HG03457 (cell line): ENCODE measurements at regions not wholly inside any gene's neighbourhood (a gene's known extent, or its start where the extent isn't known, plus 50 kb on each side); places are given as distances from the start of the nearest gene placed in this dataset.
"Not testable (repeated sequence)": the region's sequence is repeated elsewhere in the genome, so short reads cannot be mapped to it uniquely, and the experiment has no call there.

ENCODE experiments used
- ATAC-seq: cut with Tn5 transposase; IDR thresholded peaks from one replicate; pipeline ENCODE4 v1.9.1; 2021; ENCODE audit warnings: moderate number of reproducible peaks; ENCODE audit not compliant: unreplicated experiment

DNA sequence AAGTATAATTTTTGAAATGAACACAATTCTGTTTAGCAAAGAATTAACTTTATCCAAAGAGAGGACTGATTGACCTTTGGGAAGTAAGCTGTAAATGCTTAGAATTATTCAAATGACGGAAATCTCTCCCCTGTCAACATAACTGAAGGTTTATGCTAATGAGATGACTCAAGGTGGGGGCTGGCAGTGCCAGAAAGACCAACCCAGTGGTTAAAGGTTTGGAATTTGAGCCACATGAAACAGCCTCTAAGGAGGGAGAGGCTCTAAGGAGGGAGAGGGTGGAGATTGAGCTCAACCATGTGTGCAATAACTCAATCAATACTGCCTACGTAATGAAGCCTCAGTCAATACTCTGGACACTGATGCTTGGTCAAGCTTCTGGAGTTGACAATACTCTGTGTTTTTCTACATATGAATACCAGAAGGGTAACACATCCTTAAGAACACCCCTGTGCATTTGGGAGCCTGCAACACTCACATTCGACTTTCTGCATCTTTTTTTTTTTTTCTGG, 123.4 kb upstream of the TENT5A start:
- no peak for ATAC-seq

DNA sequence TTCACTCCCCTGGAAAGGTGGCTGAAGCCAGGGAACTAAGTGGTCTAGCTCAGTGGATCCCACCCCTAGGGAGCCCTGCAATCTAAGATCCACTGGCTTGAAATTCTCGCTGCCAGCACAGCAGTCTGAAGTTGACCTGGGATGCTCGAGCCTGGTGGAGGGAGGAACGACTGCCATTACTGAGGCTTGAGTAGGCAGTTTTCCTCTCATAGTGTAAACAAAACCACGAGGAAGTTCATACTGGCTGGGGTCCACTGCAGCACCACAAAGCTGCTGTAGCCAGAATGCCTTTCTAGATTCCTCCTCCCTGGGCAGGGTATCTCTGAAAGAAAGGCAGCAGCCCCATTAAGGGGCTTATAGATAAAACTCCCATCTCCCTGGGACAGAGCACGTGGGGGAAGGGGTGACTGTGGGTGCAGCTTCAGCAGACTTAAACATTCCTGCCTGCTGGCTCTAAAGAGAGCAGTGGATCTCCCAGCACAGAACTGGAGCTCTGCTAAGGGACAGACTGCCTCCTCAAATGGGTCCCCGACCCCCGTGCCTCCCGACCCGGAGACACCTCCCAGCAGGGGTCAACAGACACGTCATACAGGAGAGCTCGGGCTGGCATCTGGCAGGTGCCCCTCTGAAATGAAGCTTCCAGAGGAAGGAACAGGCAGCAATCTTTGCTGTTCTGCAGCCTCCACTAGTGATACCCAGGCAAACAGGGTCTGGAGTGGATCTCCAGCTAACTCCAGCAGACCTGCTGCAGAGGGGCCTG, 117.4 kb upstream of the TENT5A start:
- not testable (repeated sequence) for ATAC-seq

DNA sequence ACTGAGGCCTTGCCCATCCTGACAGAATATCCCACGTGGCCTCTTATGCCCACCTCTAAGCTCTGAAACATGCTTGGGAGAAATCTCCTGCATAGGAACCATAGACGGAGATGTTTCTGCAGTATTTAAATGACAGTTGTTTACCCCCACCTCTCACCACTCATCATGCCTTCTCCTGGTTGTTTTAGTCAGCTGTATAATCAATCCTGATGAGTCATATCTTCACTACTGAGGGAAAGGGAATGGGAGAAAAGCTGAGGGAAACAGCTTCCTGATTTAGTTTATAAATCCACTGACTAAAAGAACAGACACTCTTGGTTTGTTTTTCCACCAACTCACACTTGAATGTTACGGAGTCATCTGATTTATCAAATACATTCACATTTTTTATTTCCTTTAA, 113.2 kb upstream of the TENT5A start:
- no peak for ATAC-seq

DNA sequence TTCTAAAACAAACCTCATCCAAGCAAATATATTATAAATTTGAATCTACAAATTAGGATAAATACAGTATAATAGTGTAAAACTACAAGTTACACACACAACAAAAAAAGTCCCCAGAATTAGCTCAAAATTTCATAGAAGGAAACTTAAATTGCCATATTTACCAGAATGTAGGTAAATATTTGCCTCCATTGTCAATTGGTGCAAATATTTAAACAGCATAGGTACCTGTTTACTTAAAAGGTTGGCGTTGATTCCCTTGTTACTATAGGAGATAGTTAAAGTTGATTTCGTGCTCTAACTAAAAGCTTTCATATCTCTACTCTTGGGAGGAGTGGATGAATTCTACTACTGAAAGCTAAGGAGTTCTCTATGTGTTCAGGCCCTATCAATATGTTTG, 111.6 kb upstream of the TENT5A start:
- ATAC-seq: no peak

DNA sequence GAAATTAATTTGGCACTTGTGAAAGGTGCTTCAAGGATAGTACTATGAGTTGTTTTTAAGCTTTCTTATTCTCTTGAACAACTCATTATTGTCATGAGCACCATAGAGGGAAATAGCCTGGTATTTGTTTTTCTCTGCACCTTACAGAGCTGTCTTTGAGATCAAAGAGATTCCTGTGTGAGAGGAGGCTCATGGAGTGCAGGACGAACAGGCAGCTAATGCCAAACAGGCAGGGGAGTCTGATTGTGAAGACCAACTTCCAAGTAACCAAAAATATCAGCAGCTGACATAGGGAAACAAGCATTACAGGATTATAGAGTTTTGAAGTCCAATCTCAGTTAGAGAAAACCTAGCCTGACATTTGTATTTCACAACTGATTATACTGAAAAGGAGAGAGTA, 110.6 kb upstream of the TENT5A start:
- no peak for ATAC-seq

DNA sequence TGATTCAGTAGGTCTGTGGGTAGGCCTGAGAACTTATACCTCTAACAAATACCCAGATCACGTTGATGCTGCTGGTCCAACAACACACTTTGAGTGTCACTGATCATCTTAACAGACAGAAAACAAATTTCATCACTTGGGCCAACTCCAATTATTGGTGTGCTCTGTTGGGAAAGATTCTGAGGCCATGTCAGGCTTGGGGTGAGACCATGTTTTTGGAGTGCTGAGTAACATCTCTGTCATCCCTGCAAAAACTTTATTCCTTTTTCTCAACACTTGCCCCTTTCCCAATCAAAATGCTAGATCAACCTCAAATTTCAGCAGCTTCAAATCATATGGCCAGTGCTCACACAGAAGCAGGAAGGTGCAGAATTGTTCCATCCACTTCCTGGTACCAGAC, 108.8 kb upstream of the TENT5A start:
- ATAC-seq: no peak

DNA sequence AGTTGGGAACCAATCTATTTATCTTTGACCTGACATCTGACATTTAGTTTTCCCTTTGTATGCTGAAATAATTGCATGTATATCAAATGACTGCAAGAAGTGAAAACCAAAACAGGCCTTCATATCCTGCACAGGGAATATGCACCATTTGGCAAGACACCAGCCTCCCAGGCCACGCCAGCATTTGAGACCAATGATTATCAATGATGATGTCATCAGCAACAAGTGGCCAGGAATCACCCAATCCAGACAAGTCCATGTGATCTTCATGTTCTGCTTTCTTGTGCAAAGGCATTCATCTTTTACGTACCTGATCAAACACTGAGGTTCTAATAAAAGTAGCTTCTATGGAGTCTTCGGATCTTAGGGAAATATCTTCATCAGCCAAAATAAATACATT, 107.4 kb upstream of the TENT5A start:
- ATAC-seq: no peak

DNA sequence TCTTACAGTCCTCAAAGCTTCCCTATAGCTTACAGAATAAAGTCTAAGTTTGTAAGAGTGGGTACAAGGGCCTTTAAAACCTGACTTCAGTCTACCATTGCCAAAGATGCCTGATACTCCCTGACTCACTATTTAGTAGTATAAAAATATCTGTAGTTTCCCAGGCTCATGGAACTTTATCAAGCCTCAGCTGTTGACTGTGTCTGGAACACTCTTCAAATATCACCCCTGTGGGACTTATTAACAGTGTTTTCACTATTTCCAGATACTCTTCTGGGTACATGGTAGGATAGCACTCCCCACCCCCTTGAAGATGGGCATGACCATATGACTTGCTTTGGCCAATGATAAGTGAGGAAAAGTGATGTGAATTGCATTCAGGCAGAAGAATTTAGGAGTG, 105.3 kb upstream of the TENT5A start:
- no peak for ATAC-seq

DNA sequence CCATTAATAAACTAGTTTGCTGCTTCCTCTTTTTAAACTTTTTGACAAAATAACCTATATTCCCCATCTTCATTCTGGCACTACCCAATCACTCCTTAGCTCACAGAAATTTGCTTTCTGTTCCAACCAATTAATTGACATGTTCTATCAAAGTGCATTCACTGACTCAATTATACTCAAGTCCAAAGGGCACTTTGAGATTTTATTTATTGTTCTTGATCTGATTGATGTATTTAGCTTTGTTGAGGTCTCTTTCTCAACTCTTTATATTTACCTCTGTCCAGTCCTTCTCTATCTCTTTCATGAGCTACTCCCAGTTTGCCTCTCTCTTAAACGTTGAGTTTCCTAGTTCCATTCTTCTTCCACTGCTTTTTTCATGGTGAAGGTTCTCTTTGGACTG, 104.4 kb upstream of the TENT5A start:
- no peak for ATAC-seq

DNA sequence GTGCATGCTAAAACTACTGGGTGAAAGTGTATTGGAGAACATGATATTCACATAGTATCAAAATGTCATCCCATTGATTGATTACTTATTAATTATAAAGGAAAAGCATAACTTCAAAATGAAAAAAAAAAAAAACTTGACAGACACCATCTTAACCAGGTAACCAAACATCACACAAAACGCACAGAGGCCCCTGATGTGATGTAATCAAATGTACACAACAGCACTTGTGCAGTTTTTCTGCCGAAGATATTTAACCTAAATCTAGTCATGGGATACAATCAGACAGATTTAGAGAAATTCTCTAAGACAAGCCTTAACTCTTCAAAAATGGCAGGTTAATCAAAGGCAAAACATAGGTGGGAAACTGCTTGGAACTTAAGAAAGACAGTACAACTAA, 102.0 kb upstream of the TENT5A start:
- ATAC-seq: no peak

DNA sequence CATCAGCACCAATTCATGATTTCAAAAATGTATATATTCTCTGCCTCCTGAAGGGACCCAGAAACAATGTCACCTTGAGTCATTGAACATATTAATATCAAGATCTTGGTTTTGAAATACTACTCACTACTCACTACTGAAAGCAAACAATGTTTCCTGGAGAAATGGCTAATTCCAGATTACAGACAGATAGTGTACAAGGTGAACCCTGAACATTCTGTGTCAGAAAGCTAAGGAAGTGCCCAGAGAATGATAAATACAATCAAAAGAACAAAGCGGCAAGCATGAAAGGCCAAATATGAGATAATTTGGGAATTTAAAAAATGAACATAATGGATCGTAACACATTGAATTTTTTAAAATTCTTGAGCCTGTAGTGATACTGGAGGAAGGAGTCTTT, 101.5 kb upstream of the TENT5A start:
- no peak for ATAC-seq

DNA sequence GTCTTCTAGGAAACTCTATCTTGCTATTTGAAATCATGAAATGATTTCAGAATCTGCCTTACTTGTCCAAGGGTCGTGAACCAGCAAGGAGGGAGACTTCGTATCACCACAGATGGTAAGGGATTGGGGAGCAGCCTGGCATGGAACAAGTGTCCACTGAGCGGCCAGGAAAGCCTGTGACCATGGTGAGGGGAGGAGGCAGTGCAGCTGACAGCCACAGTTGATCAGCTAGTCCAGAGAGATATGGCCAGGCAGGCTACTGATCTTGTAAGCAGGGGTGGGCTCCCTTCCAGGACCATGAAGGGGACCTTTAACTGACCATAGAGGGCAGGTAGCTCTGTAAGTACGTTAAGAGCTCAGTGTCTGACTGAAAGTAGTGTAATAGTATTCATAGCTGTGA, 96.8 kb upstream of the TENT5A start:
- ATAC-seq: no peak

DNA sequence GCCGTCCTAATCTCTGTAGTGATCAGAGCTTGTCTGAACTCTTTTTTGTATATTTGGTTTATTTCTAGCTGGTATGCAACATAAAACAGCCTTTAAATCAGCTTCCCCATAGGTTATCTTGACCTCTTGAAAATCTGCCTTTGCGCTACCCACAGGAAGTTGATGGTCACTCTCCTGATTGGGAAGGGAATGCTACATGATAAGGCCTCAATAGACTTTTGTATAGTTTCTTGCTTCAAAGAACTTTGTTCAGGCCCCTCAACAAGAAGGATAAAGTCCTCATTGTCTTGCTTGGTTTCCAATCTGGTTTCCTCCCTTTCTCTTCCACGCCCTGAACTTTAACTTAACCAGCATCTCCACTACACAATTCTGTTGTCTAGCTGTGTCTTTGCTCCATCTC, 95.4 kb upstream of the TENT5A start:
- no peak for ATAC-seq

DNA sequence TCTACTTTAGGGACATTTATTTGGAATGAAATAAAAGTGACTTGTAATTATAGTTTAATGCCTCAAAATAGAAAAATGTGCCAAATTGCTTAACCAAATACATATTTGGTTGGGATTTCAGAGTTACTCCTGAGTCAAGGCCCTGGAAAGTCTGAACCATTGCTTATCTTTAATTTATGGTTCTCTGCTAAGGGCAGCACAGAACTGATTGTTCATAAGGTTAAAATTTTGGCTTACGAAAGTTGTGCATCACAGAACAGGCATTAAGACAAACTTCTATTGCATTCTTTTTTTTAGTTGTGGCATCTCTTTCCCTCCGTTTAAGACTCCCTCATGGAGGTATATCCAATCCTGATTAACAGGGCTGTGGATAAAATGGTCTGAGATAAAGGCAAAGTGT, 92.2 kb upstream of the TENT5A start:
- no peak for ATAC-seq

DNA sequence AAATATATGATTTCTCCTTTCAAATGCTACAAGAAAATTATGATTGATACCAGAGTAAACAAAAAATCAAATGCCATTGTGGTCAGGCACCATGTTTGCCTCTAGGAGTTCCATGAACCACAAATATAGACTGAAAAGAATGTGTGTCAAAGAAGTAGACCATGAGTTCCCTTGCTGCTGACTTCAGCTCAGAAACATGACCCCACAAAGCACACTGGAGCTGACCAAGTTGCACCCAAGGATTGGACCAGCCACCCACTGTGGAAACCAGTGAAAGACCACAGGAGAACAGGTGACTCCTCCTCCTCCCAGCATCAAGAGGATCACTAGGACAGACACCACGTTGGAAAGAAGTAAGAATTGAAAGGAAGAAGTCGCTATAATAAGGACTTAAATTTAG, 90.8 kb upstream of the TENT5A start:
- ATAC-seq: no peak

DNA sequence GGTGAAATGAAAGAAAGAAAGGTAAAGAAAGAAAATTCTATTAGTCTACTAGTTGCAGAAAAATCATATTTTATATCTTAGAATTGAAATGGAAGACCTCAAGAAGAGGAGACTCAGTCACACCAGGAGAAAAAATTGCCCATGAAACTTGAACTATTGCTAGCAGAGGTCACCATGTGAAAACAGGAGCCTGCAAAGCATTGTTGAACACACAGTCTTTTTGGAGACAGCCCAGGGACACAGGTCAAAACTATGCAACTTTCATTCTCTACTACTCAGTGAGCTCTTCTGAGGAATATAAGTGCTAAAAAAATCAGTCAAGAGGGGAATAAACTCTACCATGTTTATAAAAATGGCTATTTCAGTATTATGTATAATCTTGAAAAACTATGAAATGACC, 89.8 kb upstream of the TENT5A start:
- ATAC-seq: no peak

DNA sequence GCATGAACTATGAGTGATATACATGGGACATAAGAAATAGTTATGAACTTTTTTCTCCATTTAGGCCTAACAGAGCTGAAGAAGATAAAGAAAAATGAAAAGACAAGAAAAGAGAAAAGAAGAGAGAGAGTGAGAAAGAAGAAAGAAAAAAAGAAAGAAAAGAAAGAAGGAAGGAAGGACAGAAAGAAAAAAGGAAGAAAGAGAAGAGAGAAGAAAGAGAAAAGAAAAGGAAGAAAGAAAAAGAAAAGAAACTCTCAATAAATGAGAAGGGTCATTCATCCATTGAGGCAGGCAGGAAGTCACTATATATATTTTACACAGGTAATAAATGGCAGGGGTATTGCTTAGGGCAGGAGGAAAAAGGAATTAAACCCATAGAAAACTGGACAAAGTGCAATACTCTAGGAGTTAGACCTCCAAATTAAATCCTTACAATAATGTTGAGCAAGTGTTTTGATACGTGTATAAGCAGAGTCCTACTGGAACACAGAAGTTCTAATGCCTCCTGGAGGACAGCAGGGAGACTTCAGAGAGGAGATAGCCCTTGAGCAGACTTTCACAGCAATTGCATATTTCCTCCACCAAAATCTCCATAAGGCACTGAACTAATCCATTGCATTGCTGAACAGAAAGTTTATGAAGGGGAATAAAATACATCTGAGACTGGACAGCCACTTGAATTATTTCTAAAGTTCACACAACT, 86.4 kb upstream of the TENT5A start:
- no peak for ATAC-seq

DNA sequence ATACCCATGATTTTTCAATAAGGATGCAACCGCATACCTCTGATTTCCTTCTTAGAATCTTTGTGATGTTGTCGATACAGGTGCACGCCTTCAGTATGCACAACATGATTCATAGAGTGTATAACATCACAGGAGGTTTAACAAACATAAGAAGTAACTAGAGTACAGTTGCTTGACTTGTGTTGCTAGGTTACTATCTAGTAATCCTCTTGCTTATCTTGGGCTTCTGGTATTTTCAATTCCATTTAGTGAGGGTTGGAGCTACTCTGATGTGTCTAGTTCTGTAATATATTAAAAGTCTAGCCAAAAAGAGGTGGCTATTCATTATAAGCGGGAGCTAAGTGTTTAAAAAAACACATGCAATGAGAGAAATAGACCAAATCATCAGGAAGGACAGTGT, 85.5 kb upstream of the TENT5A start:
- ATAC-seq: no peak

DNA sequence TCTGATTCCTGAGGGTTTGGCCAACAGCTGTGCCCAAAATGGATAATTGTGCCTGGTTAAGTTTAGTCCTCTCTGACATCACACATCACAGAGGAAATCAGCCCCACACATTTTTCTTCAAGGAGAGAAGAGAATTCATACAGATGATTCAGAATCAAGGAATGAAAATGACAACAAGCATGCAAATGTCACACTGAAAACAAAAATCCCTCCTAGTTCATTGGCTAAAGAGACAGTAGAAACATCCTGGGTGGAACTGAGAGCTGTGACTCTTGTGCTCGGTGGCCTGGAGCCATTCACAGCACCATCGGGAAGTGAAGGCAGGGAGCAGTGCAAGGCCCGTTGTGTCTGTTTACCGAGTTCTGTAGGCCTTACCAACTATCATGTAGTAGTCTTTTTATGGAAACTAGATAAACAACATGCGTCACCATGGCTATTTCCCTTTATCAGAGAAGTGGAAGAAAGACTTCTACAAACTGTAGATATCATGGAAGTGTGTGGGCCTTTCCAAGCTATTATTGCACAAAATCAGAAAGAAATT, 81.7 kb upstream of the TENT5A start:
- ATAC-seq: no peak

DNA sequence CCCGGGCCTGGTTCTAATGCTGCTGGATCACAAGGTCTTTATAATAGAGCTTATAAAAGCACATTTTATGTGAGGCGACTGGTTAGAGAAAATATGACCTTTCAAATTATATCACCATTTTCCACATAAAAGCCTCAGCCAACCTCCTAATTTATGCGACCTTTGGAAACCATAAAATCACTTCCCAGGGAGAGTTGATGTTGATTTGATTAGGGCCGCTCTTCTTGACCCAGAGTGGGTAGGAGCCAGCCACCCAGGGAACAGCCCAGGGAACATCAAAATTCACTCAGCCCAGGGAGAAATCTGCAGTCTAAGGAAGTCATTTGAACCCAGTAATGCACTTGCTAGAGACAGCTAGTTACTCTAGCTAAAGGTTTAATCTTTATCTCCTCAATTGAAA, 79.8 kb upstream of the TENT5A start:
- no peak for ATAC-seq

DNA sequence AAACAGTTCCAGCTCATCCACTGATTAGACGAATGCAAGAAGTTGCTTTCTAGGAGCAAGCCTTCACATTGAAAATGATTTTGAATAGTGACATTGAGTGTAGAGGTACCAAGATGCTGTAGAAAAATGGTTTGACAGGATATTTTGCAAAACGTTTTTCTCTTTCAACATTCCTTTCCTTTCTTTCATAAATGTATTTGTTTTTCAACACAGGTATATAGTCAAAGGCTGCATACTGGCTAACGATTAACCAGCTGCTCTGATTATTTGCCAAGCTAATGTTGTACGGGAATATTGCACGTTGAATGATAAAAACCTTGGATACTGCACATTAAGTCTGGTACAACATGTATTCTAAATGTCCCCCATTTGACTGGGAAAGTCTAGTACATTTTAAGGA, 78.8 kb upstream of the TENT5A start:
- ATAC-seq: no peak

DNA sequence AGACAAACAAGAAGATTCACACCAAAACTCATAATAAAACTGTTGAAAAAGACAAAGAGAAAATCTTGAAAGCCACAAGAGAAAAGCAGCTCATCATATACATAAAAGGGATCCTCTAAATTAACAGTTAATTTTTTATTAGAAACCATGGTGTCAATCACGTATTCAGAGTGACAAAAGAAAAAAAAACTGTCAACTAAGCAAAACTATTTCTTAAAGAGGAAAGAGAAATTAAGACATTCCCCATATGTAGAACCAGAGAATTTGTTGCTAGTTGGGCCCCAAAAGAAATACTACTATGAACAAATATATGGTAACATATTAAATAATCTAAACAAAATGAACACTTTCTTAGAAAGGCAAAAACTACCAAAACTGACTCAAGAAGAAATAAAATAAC, 74.3 kb upstream of the TENT5A start:
- ATAC-seq: no peak
